ENCODE measurements at regions not wholly inside any gene's neighbourhood (a gene's known extent, or its start where the extent isn't known, plus 50 kb on each side); places are given as distances from the start of the nearest gene placed in this dataset.

DNA sequence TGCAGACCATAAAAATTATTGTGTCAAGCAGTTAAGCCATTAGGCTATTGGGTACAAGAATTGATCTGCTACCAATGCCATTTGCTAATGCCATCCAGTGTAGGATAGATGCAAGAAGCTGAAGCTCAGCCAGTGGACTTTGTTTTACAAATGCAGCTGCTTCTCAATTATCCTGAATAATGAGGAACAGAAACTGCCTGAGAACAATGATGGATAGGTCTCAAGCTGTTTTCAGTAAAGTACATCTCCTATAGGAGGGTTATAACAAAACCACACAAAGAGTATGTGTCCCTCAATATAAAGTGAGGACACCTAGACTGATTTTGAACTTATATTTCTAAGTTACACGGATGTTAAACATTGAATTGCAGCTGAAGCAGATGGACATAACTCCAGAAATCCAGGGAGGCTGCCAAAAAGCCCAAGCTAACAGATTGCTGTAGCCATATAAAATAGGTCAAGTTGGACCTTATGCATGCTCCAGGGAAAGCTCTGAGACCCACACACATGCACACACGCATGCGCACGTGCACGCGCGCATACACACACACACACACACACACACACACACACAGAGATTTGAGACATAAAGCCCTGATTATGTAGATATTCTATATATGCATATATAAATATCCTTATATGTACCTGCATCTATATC is 482.7 kb upstream of the CD180 start:
- TF ChIP-seq POLR2AphosphoS5 (IDR thresholded peaks at IDR 0.05; ENCODE audit: low read depth, low read length) (no peak), FOXP2 (optimal IDR thresholded peaks at IDR 0.05; ENCODE audit: borderline replicate concordance, extremely low read depth, extremely low read length, insufficient read depth) (no peak), TAF1 (IDR thresholded peaks at IDR 0.05; ENCODE audit: borderline replicate concordance, insufficient read depth, low read length) (no peak), SIN3A (IDR thresholded peaks at IDR 0.05; ENCODE audit: borderline replicate concordance, insufficient read depth, low read length) (no peak)
- TF ChIP-seq, protein P1, sequence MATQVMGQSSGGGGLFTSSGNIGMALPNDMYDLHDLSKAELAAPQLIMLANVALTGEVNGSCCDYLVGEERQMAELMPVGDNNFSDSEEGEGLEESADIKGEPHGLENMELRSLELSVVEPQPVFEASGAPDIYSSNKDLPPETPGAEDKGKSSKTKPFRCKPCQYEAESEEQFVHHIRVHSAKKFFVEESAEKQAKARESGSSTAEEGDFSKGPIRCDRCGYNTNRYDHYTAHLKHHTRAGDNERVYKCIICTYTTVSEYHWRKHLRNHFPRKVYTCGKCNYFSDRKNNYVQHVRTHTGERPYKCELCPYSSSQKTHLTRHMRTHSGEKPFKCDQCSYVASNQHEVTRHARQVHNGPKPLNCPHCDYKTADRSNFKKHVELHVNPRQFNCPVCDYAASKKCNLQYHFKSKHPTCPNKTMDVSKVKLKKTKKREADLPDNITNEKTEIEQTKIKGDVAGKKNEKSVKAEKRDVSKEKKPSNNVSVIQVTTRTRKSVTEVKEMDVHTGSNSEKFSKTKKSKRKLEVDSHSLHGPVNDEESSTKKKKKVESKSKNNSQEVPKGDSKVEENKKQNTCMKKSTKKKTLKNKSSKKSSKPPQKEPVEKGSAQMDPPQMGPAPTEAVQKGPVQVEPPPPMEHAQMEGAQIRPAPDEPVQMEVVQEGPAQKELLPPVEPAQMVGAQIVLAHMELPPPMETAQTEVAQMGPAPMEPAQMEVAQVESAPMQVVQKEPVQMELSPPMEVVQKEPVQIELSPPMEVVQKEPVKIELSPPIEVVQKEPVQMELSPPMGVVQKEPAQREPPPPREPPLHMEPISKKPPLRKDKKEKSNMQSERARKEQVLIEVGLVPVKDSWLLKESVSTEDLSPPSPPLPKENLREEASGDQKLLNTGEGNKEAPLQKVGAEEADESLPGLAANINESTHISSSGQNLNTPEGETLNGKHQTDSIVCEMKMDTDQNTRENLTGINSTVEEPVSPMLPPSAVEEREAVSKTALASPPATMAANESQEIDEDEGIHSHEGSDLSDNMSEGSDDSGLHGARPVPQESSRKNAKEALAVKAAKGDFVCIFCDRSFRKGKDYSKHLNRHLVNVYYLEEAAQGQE (IDR thresholded peaks at IDR 0.05; ENCODE audit: insufficient read depth in 1 of 2, low read depth in 2 of 2, low read length in 2 of 2), result no peak

DNA sequence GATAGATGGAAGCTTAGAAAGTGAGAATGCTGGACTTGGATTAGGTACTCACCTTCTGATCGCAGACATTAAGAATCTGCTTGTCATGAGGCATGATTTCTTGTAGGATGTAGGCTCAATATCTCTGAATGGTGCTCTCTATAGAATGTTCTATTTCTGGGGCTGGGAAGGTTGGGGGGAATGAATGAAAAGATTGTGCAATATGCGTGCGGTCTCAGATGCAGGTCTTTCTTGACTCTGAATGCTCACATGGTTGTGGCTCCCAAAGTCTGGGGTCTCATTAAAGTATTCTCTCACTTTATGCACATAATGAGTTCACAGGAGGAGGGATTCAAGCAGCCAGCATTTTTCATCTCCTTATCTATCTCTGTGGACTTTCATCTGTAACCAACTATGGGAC is 482.0 kb upstream of the CD180 start:
- TF ChIP-seq FOXP2 (optimal IDR thresholded peaks at IDR 0.05; ENCODE audit: borderline replicate concordance, extremely low read depth, extremely low read length, insufficient read depth), result no peak
- TF ChIP-seq TAF1 (IDR thresholded peaks at IDR 0.05; ENCODE audit: borderline replicate concordance, insufficient read depth, low read length), result no peak
- TF ChIP-seq, protein P1 (IDR thresholded peaks at IDR 0.05; ENCODE audit: insufficient read depth in 1 of 2, low read depth in 2 of 2, low read length in 2 of 2), result no peak
- no peak for TF ChIP-seq POLR2AphosphoS5 (IDR thresholded peaks at IDR 0.05; ENCODE audit: low read depth, low read length)
- TF ChIP-seq SIN3A (IDR thresholded peaks at IDR 0.05; ENCODE audit: borderline replicate concordance, insufficient read depth, low read length), result no peak

DNA sequence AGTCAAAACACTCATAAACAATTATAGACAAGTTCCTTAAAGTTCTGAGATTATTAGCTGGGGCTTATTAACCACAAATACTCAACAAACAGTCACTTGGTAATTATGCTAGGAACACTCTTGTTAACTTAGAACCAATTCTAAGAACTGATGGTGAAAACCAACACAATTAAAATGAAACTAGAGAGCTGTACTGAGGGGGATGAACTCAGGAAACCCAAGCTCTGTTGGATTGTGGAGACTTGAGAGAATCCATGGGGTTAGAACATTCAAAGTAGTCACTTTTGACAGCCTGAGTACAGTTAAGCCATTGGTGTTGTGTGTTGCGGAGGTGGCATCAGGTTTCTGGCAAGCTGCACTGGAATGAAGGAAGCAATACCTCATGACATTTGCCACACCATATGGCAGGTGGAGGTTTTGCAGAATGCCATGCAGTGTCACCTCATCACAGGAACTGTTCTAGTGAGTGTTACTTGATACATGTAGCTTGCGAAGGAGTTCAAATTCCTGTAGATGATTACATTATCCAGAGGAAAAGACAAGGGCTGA is 480.9 kb upstream of the CD180 start:
- TF ChIP-seq, protein P1 (IDR thresholded peaks at IDR 0.05; ENCODE audit: insufficient read depth in 1 of 2, low read depth in 2 of 2, low read length in 2 of 2), result no peak
- TF ChIP-seq POLR2AphosphoS5 (IDR thresholded peaks at IDR 0.05; ENCODE audit: low read depth, low read length) (no peak), TAF1 (IDR thresholded peaks at IDR 0.05; ENCODE audit: borderline replicate concordance, insufficient read depth, low read length) (no peak), FOXP2 (optimal IDR thresholded peaks at IDR 0.05; ENCODE audit: borderline replicate concordance, extremely low read depth, extremely low read length, insufficient read depth) (no peak), SIN3A (IDR thresholded peaks at IDR 0.05; ENCODE audit: borderline replicate concordance, insufficient read depth, low read length) (no peak)

DNA sequence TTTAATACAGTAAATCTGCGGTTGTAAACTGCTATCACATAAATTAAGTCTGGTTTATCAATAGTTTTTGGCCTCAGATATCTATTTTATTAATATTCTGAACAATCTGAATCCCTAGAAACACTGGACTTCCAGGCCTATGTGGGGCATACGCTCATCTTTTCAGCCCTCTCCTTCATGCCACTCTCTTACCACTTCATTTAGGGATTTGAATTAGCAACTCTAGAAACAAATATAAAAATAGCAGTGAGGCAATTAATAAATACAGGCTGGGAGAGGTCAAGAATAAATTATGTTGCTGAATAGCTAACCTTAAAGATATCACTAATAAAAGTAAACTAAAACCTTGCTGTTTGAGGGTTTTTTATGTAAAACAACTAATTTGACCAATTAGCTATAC is 480.3 kb upstream of the CD180 start:
- TF ChIP-seq, protein P1 (IDR thresholded peaks at IDR 0.05; ENCODE audit: insufficient read depth in 1 of 2, low read depth in 2 of 2, low read length in 2 of 2), result no peak
- TF ChIP-seq POLR2AphosphoS5 (IDR thresholded peaks at IDR 0.05; ENCODE audit: low read depth, low read length) (no peak), FOXP2 (optimal IDR thresholded peaks at IDR 0.05; ENCODE audit: borderline replicate concordance, extremely low read depth, extremely low read length, insufficient read depth) (no peak), TAF1 (IDR thresholded peaks at IDR 0.05; ENCODE audit: borderline replicate concordance, insufficient read depth, low read length) (no peak), SIN3A (IDR thresholded peaks at IDR 0.05; ENCODE audit: borderline replicate concordance, insufficient read depth, low read length) (no peak)

Data from PFSK-1 (cell line).